C4-2B (cell line): ENCODE measurements at regions not wholly inside any gene's neighbourhood (a gene's known extent, or its start where the extent isn't known, plus 50 kb on each side); places are given as distances from the start of the nearest gene placed in this dataset.

Experiments
- ZFX ChIP-seq: fragments of 450-650 bp; IDR thresholded peaks from 2 replicates; pipeline ENCODE4 v1.6.1; 2017
- TF ChIP-seq, protein P1 (sequence below): fragments of 450-650 bp; conservative IDR thresholded peaks from 2 replicates; pipeline ENCODE4 v1.5.1; 2017; ENCODE audit warnings: mild to moderate bottlenecking

DNA sequence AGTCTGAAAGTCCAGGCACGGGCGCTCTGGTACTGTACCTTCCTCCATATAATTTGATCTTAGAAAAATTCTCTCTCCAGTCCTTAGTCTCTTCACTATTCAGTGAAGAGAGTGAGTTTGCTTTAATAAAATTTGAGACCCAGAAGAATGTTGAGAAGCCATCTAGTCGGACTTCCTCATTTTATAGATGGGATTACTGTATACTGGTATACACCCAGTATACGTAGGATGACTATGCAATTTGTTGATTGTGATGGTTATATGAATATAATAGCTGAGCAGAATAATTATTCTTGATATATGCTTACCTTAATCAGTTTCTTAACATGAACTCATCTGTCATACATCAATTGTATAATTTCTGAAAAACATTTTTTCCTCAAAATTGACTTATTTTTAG, 328.0 kb upstream of the B3GALT2 start:
- TF ChIP-seq, protein P1, sequence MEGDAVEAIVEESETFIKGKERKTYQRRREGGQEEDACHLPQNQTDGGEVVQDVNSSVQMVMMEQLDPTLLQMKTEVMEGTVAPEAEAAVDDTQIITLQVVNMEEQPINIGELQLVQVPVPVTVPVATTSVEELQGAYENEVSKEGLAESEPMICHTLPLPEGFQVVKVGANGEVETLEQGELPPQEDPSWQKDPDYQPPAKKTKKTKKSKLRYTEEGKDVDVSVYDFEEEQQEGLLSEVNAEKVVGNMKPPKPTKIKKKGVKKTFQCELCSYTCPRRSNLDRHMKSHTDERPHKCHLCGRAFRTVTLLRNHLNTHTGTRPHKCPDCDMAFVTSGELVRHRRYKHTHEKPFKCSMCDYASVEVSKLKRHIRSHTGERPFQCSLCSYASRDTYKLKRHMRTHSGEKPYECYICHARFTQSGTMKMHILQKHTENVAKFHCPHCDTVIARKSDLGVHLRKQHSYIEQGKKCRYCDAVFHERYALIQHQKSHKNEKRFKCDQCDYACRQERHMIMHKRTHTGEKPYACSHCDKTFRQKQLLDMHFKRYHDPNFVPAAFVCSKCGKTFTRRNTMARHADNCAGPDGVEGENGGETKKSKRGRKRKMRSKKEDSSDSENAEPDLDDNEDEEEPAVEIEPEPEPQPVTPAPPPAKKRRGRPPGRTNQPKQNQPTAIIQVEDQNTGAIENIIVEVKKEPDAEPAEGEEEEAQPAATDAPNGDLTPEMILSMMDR: no peak
- TF ChIP-seq ZFX: no peak
